Stimulated activated CD8-positive, alpha-beta memory T cell treated with anti-CD3 and anti-CD28 coated beads, Interleukin-2, amount 100 ng/mL, for 1 hour (primary cell): ENCODE measurements at regions not wholly inside any gene's neighbourhood (a gene's known extent, or its start where the extent isn't known, plus 50 kb on each side); places are given as distances from the start of the nearest gene placed in this dataset.
"Not testable (repeated sequence)": the region's sequence is repeated elsewhere in the genome, so short reads cannot be mapped to it uniquely, and the experiment has no call there.

ENCODE experiments used
- DNase-seq, 2 donors: peaks; one replicate each; pipeline ENCODE4 v3.0.0-alpha.2; 2020; ENCODE audit warnings: low read depth in 2 of 2

DNA sequence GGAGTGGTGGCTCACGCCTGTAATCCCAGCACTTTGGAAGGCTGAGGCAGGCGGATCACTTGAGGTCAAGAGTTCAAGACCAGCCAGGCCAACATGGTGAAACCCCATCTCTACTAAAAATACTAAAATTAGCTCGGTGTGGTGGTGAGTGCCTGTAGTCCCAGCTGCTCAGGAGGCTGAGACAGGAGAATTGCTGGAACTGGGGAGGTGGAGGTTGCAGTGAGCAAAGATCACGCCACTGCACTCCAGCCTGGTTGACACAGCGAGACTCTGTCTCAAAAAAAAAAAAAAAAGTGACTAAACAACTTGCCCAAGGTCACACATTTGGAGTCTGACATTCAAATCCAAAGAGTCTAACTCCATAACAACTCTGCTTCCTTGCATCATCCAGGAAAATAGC is 192.4 kb upstream of the C16orf82 start:
- not testable (repeated sequence) for DNase-seq

DNA sequence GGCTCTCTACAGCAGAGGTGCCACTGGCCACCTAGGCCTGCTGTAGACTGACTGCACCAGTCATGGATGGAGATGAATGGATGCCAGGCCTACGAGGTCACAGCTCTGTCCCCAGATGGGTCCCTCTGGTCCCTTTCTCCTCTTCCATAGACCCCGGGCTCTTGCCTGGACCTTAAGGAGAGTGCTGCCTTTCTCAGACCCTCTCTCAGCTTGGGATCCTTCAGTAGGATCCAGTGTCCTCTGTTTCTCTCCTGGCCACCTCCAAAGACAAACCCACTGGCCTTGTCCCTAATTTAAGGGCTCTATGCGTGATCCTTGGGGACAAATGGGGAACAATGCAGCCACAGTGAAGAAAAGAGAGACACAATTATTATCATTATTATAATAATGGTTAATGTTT is 189.3 kb upstream of the C16orf82 start:
- no peak for DNase-seq

DNA sequence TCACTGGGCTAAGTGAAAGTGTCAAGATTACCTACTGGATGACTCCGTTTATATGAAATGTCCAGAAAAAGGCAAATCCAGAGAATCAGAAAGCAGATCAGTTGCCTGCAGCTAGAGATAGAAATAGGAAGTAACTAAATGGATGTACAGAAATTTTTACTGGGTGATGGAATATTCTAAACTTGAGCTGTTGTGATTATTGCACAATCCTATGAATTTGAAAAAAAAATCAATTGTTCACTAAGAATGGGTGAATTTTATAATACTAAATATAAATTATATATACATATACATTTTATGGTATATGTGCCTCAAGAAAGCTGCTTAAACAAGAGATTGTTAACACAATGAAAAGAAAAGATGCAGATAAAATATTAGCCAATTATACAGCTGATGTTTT is 181.1 kb upstream of the C16orf82 start:
- no peak for DNase-seq

DNA sequence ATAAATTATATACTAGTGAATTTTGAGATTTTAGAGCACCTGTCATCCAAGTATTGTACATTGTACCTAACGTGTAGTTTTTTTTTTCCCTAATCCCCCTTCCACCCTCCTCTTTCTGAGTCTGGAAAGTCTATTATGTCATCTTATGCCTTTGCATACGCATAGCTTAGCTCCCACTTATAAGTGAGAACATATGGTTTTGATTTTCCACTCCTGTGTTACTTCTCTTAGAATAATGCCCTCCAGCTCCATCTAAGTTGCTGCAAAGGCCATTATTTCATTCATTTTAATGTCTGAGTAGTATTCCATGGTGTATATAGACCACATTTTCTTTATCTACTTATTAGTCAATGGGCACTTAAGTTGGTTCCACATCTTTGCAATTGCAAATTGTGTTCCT is 177.0 kb upstream of the C16orf82 start:
- no peak for DNase-seq

DNA sequence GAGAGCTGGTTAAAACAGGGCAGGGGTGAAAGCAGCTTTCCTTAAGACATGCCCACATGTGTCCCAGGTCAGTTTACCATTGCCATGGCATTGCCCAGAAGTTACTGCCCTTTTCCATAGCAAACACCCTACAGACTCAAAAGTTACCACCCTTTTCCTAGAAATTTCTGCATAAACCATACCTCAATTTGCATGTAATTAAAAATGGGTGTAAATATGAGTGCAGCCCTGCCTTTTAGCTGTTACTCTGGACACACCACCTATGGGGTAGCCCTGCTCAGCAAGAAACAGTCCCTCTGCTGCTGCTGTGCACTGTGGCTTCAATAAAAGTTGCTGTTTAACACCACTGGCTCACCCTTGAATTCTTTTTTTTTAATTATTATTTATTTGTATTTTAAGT is 168.5 kb upstream of the C16orf82 start:
- no peak for DNase-seq

DNA sequence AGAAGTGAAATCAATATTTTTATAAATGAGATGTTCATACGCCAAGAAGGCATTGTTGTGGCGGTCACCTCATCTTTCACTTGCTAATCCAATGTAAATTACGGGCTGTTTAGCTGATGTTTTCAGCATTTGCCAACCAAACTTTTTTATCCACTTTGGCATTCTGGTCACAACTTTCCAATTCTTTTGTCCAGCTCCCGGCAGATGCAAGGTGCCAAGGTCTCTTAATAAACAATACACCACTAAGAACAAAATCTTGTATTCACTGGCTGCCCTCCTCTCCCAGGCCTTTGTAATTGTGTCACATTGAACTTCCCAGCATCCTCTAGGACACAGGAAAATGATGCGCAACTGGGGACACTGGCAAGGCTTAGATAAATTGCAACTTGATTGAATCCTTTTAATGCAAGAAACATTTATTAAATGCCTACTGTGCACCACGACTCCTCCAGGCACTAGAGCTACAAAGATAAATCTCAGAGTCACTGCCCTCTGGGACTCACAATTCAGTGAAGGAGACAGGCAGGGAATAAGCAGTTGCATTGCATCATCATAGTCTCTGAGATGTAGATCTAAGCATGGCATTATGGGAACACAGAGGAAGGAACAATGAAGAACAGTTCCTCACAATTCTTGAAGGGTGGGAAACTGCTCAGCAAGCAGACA is 165.4 kb upstream of the C16orf82 start:
- DNase-seq: no peak

DNA sequence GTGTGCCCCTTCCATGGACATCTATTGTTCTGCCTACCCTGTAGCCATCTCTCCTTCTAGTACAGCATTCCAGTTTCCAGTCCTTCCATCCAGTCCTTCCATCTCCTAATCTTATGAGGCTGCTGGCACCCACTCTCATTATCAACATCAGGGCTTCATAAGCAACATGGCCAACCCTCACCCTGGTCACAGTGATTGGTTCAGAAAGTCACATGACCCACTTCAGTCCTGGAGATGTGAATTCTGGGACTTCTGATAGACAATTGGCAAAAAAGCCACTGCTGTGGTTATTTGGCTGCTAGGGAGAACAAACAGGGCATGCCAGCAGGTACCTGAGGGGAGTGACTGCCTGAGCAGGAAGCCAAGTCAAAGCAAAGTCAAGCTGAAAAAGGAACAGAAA is 164.7 kb upstream of the C16orf82 start:
- no peak for DNase-seq

DNA sequence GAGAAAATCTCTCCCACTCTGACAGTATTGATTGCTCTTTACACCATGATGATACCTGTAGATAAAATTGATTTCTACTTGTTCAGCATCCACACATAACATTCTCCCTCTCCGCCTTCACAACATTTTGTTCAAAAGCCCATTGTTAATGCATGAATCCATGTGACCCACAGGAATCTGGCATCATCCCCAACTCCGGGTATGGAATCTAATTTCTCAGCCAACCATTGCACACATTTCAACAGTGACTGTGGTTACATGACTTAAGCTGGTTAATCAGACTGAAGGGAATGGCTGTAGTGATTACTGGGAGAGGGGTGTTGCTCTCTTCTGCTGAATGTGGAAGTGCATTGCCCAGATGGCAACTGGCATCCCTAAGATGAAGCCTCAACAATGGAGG is 161.4 kb upstream of the C16orf82 start:
- DNase-seq: no peak

DNA sequence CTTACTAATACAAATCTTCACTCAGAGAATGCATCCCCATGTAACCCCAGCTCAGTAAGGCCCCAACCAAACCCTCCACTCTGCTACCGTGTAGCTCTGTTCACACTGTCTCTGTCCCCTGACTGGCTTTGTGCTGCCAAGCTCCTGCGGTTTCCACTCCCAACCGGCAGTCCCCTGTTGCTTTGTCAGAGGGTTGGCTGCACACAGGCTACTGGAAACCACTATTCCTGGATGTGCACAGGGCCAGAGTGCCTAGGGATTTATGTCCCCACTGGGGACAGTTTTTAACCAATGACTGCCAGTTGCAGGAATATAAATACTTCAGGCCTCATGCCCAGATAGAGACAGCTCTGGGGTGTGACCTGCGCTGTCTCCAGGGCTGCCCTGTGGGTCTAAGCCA is 157.1 kb upstream of the C16orf82 start:
- DNase-seq: no peak

DNA sequence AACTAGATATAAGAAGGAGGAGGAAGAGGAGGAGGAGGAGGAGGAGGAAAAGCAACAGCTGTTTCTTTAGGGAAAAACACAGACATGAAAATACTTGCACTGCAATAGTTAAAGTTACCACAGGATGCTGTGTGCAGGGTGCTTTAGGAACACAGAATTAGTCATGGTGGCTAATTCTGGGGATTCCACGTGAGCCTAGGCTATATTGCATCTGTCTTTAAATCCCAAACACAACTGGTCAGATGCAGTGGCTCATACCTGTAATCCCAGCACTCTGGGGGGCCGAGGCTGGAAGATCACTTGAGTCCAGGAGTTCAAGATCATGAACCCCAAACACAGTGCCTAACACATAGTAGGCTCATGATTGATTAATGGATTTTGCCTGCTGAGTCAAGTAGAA is 155.3 kb upstream of the C16orf82 start:
- DNase-seq: no peak

DNA sequence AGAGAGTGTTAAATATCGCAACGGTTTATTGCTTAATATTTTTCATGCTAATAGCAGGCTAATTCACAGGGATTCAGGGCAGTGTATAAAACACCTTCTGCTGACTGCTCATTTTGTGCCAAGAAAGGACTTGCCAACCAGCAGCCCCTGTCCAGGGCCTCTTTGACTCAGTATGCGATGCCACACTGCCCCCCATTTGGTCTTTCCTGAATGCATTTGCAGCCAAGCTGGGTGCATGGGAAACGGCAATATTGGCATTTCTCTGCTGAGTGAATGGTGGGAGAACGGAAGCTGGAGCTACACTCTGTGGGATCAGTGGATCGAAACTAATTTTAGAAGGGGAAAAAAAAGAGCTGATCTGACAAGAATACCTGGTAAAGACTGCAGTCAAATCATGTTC is 152.9 kb upstream of the C16orf82 start:
- no peak for DNase-seq

DNA sequence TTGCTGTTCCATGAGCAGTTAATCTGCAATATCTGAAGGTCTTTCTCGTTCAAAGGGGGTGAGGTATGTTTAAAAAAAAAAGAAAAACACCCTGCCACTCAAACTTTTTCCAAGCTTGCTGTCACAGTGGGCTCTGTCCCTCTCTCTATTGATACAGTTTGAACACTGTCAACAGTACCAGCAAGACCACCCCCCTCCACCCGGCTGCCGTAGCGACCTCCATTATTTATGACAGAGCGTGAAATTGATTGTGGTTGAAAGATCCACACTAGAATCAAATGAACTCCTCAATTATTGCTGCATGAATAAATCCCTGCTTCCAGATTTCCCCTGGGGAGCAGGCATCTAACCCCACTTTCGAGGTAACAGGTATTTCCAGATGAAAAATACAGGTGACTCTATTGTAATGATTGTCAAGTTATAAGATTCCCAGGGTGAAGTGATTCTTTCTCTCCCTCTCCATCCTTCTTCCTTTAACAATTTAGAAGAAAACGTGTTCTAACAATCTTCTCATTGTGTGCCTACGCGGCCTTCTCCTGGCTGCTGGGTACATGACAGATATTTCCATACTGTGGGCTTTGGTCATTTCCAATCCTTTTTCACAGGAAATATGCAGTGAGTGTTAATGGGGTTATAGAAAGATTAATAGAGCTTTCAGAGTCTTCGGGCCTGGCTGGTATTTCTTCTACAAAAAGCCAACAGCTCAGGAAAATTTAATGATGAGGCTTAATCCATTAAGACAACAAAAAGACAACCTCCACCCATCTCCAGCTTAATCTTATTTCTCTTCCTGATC is 135.7 kb upstream of the C16orf82 start:
- no peak for DNase-seq

DNA sequence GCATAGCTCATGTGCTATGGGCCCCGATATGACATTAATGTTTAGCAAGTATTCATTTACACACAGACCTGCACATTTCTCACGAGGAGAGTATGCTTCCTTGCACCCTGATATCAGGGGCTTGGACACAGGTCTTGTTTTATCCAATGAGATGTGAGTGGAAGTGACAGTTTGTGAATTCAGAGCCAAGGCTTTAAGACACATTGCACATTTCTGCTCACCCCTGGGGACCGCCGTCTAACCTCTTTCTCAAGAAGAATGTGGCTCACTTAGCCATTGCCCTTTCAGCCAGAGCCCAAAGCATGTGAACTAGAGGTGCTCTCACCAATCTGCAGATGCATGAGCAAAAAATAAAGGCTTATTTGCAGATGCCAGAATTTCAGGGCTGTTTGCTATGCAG is 116.1 kb upstream of the C16orf82 start:
- DNase-seq: no peak

DNA sequence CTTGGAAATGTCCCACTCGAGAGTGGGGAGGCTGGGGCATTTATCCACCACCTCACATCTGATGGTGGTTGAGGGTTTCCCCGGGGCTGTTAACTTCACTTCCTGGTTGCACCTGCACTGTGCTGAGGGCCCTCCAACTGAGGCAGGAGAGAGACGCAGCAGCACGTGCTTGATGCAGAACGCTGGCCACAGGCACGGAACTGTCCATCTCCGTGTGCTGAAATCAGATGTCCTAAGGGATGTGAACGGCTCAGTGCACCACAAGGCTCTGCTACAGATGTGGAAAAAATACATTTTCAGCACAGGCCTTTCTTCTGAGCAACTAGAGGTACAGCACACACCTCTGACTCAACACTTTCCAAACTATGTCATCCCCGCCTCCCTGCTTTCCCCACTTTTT is 114.8 kb upstream of the C16orf82 start:
- DNase-seq: no peak

DNA sequence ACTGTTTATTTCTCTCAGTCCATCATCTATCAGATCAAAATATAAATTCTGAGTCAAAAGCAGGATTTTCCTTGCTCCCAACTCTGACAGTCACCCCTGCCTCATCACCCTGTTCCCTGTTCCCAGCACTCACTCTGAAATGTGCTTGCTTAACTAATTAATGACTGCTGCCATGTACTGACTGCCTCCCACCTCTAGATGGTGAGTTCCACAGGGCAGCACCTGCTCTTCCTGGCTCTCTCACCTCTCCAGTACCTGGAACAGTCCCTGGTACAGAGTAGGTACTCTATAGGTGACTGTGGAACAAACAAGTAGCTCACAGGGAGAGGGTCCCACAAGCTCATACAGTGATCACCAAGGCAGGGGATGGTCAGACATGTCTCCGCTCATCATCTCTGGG is 114.3 kb upstream of the C16orf82 start:
- DNase-seq: no peak

DNA sequence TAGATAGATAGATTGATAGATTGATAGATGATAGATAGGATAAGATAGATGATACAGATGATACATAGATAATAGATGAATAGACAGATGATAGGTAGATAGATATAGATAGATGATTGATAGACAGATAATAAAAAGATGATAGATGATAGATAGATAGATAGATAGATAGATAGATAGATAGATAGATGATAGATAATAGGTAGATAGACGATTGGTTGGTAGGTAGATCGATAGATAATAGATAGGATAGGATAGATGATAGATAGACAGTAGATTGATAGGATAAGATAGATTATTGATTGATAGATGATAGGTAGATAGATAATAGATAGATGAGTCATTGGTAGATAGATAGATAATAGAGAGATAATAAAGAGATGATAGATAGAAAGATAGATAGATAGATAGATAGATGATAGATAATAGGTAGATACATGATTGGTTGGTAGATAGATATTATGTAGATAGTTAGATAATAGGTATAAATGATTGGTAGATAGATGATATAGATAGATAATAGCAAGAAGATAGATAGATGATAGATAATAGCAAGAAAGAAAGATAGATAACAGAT is 109.4 kb upstream of the C16orf82 start:
- no peak for DNase-seq

DNA sequence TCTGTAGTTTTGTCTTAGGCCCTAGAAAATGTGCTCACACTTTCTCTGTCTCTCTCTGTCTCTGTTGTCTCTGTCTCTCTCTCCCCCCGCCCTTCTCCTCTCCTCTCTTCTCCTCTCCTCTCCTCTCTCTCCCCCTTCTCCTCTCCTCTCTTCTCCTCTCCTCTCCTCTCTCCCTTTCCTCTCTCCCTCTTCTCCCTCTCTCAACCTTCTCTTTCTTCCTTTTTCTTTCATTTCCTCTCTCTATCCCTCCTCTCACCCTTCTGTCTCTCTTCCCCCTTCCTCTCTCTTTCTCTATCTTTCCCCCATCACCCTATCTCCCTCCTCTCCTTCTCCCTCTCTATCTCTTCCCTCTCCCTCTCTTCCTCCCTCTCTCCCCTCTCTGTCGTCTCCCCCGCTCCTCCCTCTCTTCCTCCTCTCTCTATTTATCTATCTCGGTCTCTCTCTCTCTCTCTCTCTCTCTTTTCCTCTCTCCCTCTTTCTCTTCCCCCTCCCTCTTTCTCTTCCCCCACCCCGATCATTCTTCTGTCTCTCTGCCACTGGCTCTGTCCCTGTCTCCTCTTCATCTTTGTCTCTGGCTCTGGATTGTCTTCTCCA is 107.2 kb upstream of the C16orf82 start:
- no peak for DNase-seq

DNA sequence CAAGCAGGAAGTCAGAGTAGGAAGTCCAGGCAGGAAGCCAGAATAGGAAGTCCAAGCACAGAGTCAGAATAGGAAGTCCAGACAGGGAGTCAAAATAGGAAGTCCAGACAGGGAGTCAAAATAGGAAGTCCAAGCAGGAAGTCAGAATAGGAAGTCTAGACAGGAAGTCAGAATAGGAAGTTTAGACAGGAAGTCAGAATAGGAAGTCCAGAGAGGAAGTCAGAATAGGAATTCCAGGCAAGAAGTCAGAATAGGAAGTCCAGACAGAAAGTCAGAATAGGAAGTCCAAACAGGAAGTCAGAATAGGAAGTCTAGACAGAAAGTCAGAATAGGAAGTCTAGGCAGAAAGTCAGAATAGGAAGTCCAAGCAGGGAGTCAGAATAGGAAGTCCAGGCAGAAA is 105.3 kb upstream of the C16orf82 start:
- no peak for DNase-seq

DNA sequence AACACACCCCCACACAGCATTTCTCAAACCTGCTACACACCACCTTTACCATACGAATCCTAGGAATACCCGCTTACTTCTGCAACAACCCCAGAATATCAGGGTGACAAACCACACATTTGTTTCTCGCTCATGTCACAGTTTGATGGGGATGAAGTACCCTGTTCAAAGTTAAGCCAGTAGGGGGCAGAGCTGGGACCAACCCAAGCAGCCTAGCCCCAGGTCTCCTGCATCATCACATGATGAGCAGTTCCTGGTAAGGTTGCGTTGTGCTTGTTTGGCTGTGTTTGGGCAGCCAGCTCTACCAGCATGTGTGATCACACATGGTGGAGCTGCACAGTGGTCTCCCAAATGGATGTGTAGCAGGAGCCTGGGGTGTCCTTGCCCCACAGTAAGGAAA is 103.6 kb upstream of the C16orf82 start:
- no peak for DNase-seq

DNA sequence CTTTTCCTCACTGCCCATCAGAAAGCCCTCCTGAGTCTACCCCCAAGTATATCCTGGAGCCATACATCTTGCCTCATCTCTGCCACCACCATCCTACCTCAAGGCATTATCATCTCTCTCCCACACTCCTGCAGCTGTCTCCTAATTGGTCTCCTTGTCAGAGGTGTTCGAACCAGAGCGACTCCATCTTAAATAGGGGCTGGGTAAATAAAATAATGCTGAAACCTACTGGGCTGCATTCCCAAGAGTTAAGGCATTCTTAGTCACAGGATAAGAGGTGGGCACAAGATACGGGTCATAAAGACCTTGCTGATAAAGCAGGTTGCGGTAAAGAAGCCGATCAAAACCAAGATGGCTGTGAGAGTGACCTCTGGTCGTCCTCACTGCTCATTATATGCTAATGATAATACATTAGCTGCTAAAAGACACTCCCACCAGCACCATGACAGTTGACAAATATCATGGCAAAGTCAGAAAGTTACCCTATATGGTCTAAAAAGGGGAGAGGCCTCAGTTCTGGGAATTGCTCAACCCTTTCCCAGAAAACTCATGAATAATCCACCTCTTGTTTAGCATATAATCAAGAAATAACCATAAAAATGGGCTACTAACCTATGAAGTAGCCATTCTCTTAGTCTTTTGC is 97.0 kb upstream of the C16orf82 start:
- no peak for DNase-seq

DNA sequence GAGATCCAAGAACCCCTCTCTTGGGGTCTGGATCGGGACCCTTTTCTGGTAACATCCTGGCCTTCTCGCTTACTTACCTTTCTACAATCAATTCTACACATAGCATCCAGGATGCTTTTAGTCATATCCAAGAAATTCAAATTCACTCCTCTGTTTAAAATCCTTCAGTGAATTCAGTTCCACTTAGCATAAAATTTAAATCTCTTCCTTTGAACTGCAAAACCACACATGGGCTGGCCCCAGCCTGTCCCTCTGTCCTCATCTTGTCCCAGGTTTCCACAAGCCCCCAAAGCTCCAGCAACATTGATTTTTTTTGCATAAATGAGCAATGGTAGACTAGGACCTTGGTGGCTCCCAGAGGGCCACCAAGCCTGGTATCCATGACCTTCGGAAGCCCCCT is 96.4 kb upstream of the C16orf82 start:
- DNase-seq: no peak

DNA sequence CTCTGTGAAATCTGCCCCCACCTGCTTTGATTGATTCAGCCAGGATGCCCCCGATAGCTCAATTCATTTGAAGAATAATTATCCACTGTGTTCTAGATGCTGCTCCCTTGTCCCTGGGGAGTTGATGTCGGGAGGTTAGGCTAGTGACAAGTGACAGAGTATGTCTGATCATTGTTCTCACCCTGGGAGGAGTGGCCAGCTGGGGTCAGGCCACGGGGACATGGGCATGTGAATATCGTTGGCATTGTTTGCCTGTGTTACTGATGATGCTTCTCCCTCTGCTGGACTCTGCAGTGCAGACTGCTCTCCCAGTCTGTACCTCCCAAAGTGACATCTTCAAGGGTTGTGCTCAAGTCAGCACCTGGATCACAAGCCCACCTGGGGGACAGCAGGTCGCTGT is 89.9 kb upstream of the C16orf82 start:
- no peak for DNase-seq
